Transverse colon (tissue), 4 donors: ENCODE measurements at regions not wholly inside any gene's neighbourhood (a gene's known extent, or its start where the extent isn't known, plus 50 kb on each side); places are given as distances from the start of the nearest gene placed in this dataset.

Experiments used
- CTCF ChIP-seq, 5 experiments: fragments of 200-600 bp in 3 of 5; fragments of 450-650 bp in 2 of 5; sonication (generic) in 3 of 5; IDR thresholded peaks; 1 replicate in 2 of 5; 2 replicates in 3 of 5; pipeline ENCODE4 v1.5.1; 2016 to 2017; ENCODE audit warnings: antibody characterized with exemption in 5 of 5, inconsistent platforms in 3 of 5, mild to moderate bottlenecking in 2 of 5, moderate library complexity in 1 of 5
- EP300 ChIP-seq: sonication (generic); formaldehyde crosslinking; IDR thresholded peaks from one replicate; pipeline ENCODE4 v1.6.1; 2017; ENCODE audit warnings: antibody characterized with exemption, low read depth
- POLR2A ChIP-seq: fragments of 450-650 bp; IDR thresholded peaks from one replicate; pipeline ENCODE4 v1.6.1; 2016; ENCODE audit warnings: antibody characterized with exemption, mild to moderate bottlenecking, moderate library complexity
- POLR2AphosphoS5 ChIP-seq, 3 donors: sonication (generic); formaldehyde crosslinking; IDR thresholded peaks; one replicate each; pipeline ENCODE4 v1.6.1; 2016; ENCODE audit warnings: antibody characterized with exemption in 3 of 3

- TF ChIP-seq POLR2A (no peak), POLR2AphosphoS5 (IDR thresholded peaks at IDR 0.05) (no peak), CTCF (IDR thresholded peaks at IDR 0.05) (no peak), EP300 (no peak)
These were observed 93.6 kb upstream of the GPR139 start for GRCh38 chr16:20167323-20167722.
